GM19043 (cell line): ENCODE measurements at regions not wholly inside any gene's neighbourhood (a gene's known extent, or its start where the extent isn't known, plus 50 kb on each side); places are given as distances from the start of the nearest gene placed in this dataset.
"Not testable (repeated sequence)": the region's sequence is repeated elsewhere in the genome, so short reads cannot be mapped to it uniquely, and the experiment has no call there.

Source experiments
- ATAC-seq: cut with Tn5 transposase; IDR thresholded peaks from one replicate; pipeline ENCODE4 v1.9.1; 2021; ENCODE audit warnings: low read depth; ENCODE audit not compliant: unreplicated experiment

DNA sequence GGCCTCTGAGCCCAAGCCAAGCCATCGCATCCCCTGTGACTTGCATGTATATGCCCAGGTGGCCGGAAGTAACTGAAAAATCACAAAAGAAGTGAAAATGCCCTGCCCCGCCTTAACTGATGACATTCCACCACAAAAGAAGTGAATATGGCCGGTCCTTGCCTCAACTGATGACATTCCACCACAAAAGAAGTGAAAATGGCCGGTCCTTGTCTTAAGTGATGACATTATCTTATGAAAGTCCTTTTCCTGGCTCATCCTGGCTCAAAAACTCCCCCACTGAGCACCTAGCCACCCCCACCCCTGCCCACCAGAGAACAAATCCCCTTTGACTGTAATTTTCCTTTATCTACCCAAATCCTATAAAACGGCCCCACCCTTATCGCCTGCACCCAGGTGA, 712.7 kb upstream of the PABPC4L start:
- ATAC-seq = not testable (repeated sequence)

DNA sequence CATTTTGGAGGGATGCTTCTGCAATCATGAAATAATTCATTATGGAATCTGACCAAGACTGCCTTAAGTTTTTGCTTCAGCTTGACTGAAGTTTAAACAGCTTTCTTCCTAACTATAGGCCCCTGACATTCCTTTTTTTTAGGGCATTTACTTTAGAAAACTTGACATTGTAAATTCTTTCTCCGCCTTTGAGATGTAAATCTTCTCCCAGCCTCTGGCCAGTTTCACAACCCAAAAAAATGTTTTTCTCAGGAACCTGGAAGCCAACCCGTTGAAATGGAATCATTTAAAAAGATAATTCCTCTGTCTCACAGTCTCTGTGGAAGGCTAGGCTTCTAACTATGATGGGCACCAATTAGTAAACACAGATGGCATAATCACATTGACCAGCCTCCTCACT, 710.4 kb upstream of the PABPC4L start:
- no peak for ATAC-seq

DNA sequence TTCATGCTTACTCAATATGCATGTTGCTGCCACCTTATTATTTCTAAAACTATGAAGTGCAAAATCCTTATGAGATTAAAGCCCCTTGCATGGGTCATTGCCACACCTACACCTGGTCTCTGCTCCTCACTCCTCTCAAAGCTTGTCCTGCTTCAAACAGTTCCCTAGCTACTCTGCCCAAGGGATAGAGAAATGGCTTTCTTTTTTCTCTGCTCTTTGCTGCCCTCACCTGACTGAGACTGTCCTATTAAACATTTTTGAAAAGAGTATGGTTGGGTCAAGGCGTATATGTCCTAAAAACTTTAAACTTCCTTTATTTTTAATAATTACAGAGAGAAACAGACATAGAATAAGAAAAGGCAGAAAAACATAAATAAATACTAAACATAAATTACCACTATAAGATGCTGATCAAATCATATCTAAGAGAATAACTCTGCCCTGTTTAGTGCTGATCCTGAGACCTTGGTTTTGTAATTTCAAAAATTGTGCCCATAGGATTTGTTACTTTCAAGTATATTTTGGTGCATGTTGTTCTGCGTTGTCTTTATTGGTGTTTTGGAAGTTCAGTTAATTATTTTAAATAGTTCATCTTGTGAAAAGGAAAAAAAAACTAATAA, 704.9 kb upstream of the PABPC4L start:
- no peak for ATAC-seq

DNA sequence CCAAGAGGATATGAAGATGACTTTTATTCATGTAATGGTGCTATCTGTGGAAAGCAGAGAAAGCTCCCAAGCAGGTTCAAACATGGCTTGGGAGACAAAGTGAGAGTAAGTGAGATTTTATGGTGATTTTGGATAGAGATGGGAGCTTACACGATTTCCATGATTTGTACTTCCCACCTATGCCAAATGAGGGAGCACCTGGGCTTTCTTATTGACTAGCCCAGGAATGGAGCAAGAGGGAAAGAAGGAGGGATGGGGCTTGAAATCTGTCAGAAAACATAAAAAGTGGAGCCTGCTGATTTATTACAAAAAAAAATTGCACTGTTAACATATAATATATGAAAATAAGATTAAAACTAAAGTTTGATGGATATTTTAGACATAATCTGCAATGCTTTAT, 703.5 kb upstream of the PABPC4L start:
- ATAC-seq = no peak

DNA sequence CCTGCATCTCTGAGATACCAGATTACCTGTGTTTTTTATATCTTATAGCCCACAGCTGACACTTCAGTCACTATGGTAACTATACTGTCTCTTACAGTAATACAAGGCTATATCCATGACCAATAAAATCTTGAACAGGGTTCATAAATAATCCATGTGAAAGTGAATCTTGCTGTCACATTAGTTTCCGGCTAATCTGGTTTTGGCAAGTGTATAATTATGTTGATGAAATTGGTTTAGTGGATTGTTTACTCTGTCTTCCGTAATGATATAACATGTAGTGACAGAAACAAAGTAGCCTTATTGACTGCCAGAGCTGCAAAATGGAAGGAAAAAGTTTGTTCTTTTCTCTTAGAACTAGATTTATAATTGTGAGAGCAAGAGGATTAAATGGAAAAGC, 686.6 kb upstream of the PABPC4L start:
- no peak for ATAC-seq

GRCh38 chr4:134885436-134885835, 683.8 kb upstream of the PABPC4L start:
- ATAC-seq = no peak

DNA sequence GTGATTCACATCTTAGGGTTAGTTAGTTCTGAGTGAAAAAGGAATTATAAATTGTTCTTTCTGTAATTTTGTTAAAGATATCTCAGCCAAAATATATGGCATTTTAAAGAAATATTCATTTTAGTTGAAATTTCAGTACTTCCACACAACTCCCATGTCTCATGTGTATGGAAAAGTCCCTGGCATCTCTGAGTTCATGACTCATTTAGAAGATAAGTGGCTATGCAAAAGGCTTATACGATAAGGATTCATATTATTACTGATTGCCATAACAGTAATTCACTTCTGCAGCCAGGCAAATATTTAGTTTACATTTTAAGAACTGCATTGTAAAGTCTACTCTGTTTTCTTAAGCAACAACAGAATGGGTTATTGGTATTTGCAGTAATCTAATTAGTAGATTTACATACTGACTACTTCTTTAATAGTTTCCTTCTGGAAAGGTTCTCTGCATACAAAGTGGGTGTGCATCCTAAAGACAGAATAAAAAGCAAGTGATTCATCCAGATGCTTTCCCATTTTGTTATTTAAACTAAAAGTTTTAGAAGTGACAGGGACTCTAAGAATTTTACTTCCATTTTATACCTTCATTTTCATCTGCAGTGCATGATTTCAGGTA, 682.4 kb upstream of the PABPC4L start:
- ATAC-seq = no peak

DNA sequence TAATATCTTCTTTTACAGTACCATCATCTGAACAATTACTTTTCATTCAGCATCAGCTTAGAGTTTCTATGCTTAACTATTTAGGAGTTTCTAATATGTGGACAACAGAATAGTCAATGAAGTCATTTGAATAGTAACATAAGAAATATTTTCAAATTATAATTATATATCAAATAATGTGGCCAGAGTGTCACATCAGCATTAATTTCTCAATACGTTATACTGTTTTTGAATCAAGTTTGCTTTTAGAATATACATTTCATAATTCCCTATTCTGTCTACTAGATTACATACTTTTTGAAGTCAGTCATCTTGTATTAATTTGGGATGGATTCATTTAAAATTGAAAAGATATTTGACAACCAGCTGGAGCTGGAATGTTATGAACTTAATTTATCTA, 677.4 kb upstream of the PABPC4L start:
- ATAC-seq = no peak

- no peak for ATAC-seq
Observed at GRCh38 chr4:134867027-134867426, 665.4 kb upstream of the PABPC4L start.

DNA sequence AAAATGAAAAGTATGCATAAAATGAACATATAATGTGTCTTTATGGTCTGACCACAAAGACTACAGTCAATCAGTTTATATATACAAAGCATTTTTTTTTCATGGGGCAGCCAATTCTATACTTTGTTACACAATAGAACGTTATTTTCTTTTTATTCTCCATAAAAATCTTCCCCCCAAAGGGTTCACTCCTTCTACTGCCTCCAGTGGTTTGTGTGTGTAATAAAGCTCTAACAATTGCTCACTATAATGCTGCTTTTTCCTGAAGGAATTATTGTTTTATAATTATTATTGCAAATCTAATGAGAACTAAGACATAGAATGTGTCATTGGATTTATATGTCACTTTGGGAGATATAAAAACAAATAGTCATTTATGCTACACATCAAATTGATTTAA, 664.1 kb upstream of the PABPC4L start:
- ATAC-seq = no peak

- ATAC-seq = no peak
Observed at GRCh38 chr4:134862116-134862515, 660.5 kb upstream of the PABPC4L start.

- no peak for ATAC-seq
Observed at GRCh38 chr4:134848681-134849080, 647.1 kb upstream of the PABPC4L start.

DNA sequence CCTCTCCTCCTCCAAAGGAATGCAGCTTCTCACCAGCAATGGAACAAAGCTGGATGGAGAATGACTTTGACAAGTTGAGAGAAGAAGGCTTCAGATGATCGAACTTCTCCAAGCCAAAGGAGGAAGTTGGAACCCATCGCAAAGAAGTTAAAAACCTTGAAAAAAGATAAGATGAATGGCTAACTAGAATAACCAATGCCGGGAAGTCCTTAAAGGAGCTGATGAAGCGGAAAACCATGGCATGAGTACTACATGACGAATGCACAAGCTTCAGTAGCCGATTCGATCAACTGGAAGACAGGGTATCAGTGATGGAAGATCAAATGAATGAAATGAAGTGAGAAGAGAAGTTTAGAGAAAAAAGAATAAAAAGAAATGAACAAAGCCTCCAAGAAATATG, 629.2 kb upstream of the PABPC4L start:
- not testable (repeated sequence) for ATAC-seq

GRCh38 chr4:134812611-134813010, 611.0 kb upstream of the PABPC4L start:
- ATAC-seq = no peak

- ATAC-seq = no peak
Observed at GRCh38 chr4:134807231-134807745, 605.7 kb upstream of the PABPC4L start.

GRCh38 chr4:134798573-134798972, 597.0 kb upstream of the PABPC4L start:
- ATAC-seq = no peak

DNA sequence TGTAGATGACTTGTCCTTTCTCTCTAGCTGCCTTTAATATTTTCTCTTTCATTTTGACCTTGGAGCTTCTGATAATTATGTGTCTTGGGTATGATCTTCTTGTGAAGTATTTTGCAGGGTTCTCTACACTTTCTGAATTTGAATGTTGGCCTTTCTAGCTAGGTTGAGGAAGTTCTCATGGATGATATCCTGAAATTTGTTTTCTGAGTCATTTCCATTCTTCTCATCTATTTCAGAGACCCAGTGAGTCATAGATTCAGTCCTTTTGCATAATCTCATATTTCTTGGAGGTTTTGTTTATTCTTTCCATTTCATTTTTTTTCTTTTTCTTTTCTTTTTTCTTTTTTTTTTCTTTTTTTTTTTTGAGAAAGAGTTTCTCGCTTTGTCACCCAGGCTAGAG, 585.7 kb upstream of the PABPC4L start:
- ATAC-seq = no peak

GRCh38 chr4:134780244-134780643, 578.7 kb upstream of the PABPC4L start:
- no peak for ATAC-seq

DNA sequence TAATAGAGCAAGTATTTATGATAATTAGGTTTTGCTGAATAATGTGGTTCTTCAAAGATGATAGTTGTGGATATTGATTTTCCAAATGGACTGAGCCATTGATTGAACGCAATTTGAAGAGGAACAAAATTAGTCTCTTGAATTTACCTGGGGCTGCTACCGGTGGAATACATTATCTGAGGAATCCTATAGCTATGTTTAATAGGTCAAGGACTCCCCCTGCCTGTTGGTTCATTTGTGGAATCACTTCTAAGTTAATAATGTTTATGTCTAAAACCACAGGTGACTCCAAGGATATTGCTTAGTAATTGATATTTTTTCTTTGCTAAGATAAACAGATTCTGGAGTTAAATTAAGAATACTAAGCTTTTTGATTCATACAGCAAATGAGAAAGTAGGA, 576.0 kb upstream of the PABPC4L start:
- ATAC-seq = no peak

- no peak for ATAC-seq
Observed at GRCh38 chr4:134773497-134774000, 572.0 kb upstream of the PABPC4L start.

DNA sequence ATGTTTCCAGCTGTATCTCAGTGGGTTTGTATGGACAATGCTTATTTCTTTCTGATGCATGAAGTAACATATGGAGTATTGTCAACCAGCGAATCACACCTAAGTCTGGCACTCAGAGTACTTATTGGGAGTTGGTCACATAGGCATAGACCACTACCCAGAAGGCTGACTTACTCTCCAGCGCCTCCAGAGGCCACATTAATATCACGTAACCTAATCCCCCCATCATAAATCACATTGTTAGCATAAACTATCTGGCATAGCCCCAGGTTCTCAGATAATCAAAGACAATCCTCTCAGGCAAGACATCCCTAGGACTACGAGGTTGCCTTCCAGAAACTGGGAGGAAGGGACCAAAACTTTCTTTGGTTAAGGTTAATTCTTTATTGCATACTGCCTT, 560.5 kb upstream of the PABPC4L start:
- ATAC-seq = no peak

DNA sequence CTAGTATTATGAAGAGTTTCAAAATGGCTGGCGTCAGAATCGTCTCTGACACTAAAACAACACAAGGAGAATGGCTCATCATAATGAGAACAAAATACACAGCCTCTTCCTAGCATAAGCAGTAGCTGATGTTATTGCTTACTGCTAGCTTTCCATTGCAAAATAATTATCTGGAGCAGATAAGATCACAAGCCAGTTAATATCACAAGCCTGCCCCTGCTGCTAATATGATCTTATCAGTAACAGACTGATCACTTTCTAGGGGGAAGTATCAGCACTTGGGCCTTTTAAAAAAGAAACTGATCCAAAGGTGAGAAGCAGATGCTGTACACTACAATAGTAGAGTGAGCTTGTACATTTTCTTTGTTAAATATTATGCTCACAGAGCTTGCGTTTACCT, 554.8 kb upstream of the PABPC4L start:
- ATAC-seq = no peak
